ENCODE measurements at regions not wholly inside any gene's neighbourhood (a gene's known extent, or its start where the extent isn't known, plus 50 kb on each side); places are given as distances from the start of the nearest gene placed in this dataset.

GRCh38 chr12:107581619-107582015, 104.0 kb upstream of the PWP1 start:
- WGBS, 10 experiments, result 40 to 96% (median 71%) methylated on average over 1 to 12 of the region's 12 CpGs
- ATAC-seq (replicated peaks in 6 of 8), result peak in 1 of 8 experiments; percentile 24
- Histone ChIP-seq H3K4me1 (replicated peaks in 1 of 2) (peaks cover 0 to 4% of the 10 kb centered on the region in 2 donors), H3K4me3 (peak overlapping the region in 1 of 5 donors; percentile 23), H3K27ac (no peak overlapping the region)
- in situ Hi-C loops (cut with MboI; ENCODE audit: low pct_unique_long_range_greater_than_20kb in 2 of 9, low sequenced_read_pairs in 9 of 9, unreplicated experiment in 9 of 9), result no loop called here

- Histone ChIP-seq H3K27ac (no peak overlapping the region), H3K4me3 (no peak overlapping the region), H3K4me1 (replicated peaks in 1 of 2) (peaks cover 0 to 4% of the 10 kb centered on the region in 2 donors)
- 61 to 94% (median 80%) methylated on average over 1 to 5 of the region's 5 CpGs; no CpG with 5 or more reads in 2 of the 10 experiments for WGBS, 10 experiments
- no peak for ATAC-seq (replicated peaks in 6 of 8)
- in situ Hi-C loops (cut with MboI; ENCODE audit: low pct_unique_long_range_greater_than_20kb in 2 of 9, low sequenced_read_pairs in 9 of 9, unreplicated experiment in 9 of 9), result no loop called here
These were observed 102.0 kb upstream of the PWP1 start for GRCh38 chr12:107583551-107583950.

- in situ Hi-C loops (cut with MboI; ENCODE audit: low pct_unique_long_range_greater_than_20kb in 2 of 9, low sequenced_read_pairs in 9 of 9, unreplicated experiment in 9 of 9), result no loop called here
- WGBS, 10 experiments, result 0% methylated on average over 1 of the region's 2 CpGs; no CpG with 5 or more reads in 9 of the 10 experiments
- H3K4me3 ChIP-seq, result no peak overlapping the region
These were observed 101.0 kb upstream of the PWP1 start for GRCh38 chr12:107584563-107584962.

GRCh38 chr12:107586256-107586970, 99.2 kb upstream of the PWP1 start:
- Histone ChIP-seq H3K27ac (no peak overlapping the region), H3K4me1 (replicated peaks in 1 of 2) (peaks cover 0 to 4% of the 10 kb centered on the region in 2 donors), H3K4me3 (no peak overlapping the region)
- ATAC-seq (replicated peaks in 6 of 8), result no peak
- in situ Hi-C loops (cut with MboI; ENCODE audit: low pct_unique_long_range_greater_than_20kb in 2 of 9, low sequenced_read_pairs in 9 of 9, unreplicated experiment in 9 of 9), result no loop called here
- WGBS, 10 experiments, result 44 to 100% (median 83%) methylated on average over 1 to 8 of the region's 12 CpGs; no CpG with 5 or more reads in 3 of the 10 experiments

More at GRCh38 chr12:107584563-107584962, 101.0 kb upstream of the PWP1 start:
- Histone ChIP-seq H3K27ac (no peak overlapping the region), H3K4me1 (replicated peaks in 1 of 2) (peaks cover 0 to 4% of the 10 kb centered on the region in 2 donors)
- ATAC-seq (replicated peaks in 6 of 8), result peak in 3 of 8 experiments; percentile 28 to 86 (median 42)

GRCh38 chr12:107590413-107590812, 95.2 kb upstream of the PWP1 start:
- H3K4me3 ChIP-seq, result no peak overlapping the region
- WGBS, 10 experiments, result 0 to 100% (median 90%) methylated on average over 1 to 3 of the region's 3 CpGs; no CpG with 5 or more reads in 3 of the 10 experiments
- in situ Hi-C loops (cut with MboI; ENCODE audit: low pct_unique_long_range_greater_than_20kb in 2 of 9, low sequenced_read_pairs in 9 of 9, unreplicated experiment in 9 of 9), result no loop called here
- ATAC-seq (replicated peaks in 6 of 8), result no peak
- H3K27ac ChIP-seq, result no peak overlapping the region
- H3K4me1 ChIP-seq (replicated peaks in 1 of 2), result no peaks in the 10 kb centered on the region

GRCh38 chr12:107590814-107591375, 94.7 kb upstream of the PWP1 start:
- in situ Hi-C loops (cut with MboI; ENCODE audit: low pct_unique_long_range_greater_than_20kb in 2 of 9, low sequenced_read_pairs in 9 of 9, unreplicated experiment in 9 of 9), result no loop called here
- no peak for ATAC-seq (replicated peaks in 6 of 8)
- 9 to 100% (median 89%) methylated on average over 1 to 2 of the region's 2 CpGs; no CpG with 5 or more reads in 1 of the 10 experiments for WGBS, 10 experiments
- no peak overlapping the region for H3K4me3 ChIP-seq
- H3K4me1 ChIP-seq (replicated peaks in 1 of 2), result no peaks in the 10 kb centered on the region
- H3K27ac ChIP-seq, result no peak overlapping the region

GRCh38 chr12:107593713-107594381, 91.8 kb upstream of the PWP1 start:
- Histone ChIP-seq H3K27ac (no peak overlapping the region), H3K4me3 (no peak overlapping the region), H3K4me1 (replicated peaks in 1 of 2) (no peaks in the 10 kb centered on the region)
- peak in 2 of 8 experiments; percentile 29 to 59 for ATAC-seq (replicated peaks in 6 of 8)
- 45 to 100% (median 86%) methylated on average over 2 to 4 of the region's 7 CpGs; no CpG with 5 or more reads in 1 of the 10 experiments for WGBS, 10 experiments
- in situ Hi-C loops (cut with MboI; ENCODE audit: low pct_unique_long_range_greater_than_20kb in 2 of 9, low sequenced_read_pairs in 9 of 9, unreplicated experiment in 9 of 9), result no loop called here

GRCh38 chr12:107594995-107595394, 90.6 kb upstream of the PWP1 start:
- 33 to 100% (median 87%) methylated on average over 1 to 3 of the region's 3 CpGs; no CpG with 5 or more reads in 2 of the 10 experiments for WGBS, 10 experiments
- in situ Hi-C loops (cut with MboI; ENCODE audit: low pct_unique_long_range_greater_than_20kb in 2 of 9, low sequenced_read_pairs in 9 of 9, unreplicated experiment in 9 of 9), result no loop called here
- no peaks in the 10 kb centered on the region for H3K4me1 ChIP-seq (replicated peaks in 1 of 2)
- H3K4me3 ChIP-seq, result no peak overlapping the region
- no peak overlapping the region for H3K27ac ChIP-seq
- ATAC-seq (replicated peaks in 6 of 8), result no peak

GRCh38 chr12:107597695-107598410, 87.7 kb upstream of the PWP1 start:
- 0 to 100% (median 75%) methylated on average over 1 to 2 of the region's 2 CpGs; no CpG with 5 or more reads in 1 of the 10 experiments for WGBS, 10 experiments
- no peak overlapping the region for H3K4me3 ChIP-seq
- in situ Hi-C loops (cut with MboI; ENCODE audit: low pct_unique_long_range_greater_than_20kb in 2 of 9, low sequenced_read_pairs in 9 of 9, unreplicated experiment in 9 of 9), result no loop called here
- H3K27ac ChIP-seq, result no peak overlapping the region
- no peak for ATAC-seq (replicated peaks in 6 of 8)
- no peaks in the 10 kb centered on the region for H3K4me1 ChIP-seq (replicated peaks in 1 of 2)

- ATAC-seq (replicated peaks in 6 of 8), result no peak
- no peaks in the 10 kb centered on the region for H3K4me1 ChIP-seq (replicated peaks in 1 of 2)
- in situ Hi-C loops (cut with MboI; ENCODE audit: low pct_unique_long_range_greater_than_20kb in 2 of 9, low sequenced_read_pairs in 9 of 9, unreplicated experiment in 9 of 9), result no loop called here
- H3K27ac ChIP-seq, result no peak overlapping the region
- 50 to 100% (median 85%) methylated on average over 2 to 3 of the region's 3 CpGs; no CpG with 5 or more reads in 4 of the 10 experiments for WGBS, 10 experiments
- H3K4me3 ChIP-seq, result no peak overlapping the region
These were observed 86.7 kb upstream of the PWP1 start for GRCh38 chr12:107598906-107599305.

- 33 to 100% (median 60%) methylated on average over 1 to 3 of the region's 4 CpGs; no CpG with 5 or more reads in 3 of the 10 experiments for WGBS, 10 experiments
- in situ Hi-C loops (cut with MboI; ENCODE audit: low pct_unique_long_range_greater_than_20kb in 2 of 9, low sequenced_read_pairs in 9 of 9, unreplicated experiment in 9 of 9), result loop anchor here in 7 of 9 experiments (10.0 to 25.0 kb wide), 3 partner anchors 188 to 466 kb away; no protein-coding TSS in a partner anchor
- H3K4me3 ChIP-seq, result no peak overlapping the region
- H3K27ac ChIP-seq, result no peak overlapping the region
- peak in 5 of 8 experiments; percentile 26 to 60 (median 47) for ATAC-seq (replicated peaks in 6 of 8)
- H3K4me1 ChIP-seq (replicated peaks in 1 of 2), result no peaks in the 10 kb centered on the region
These were observed 84.9 kb upstream of the PWP1 start for GRCh38 chr12:107600581-107601144.

GRCh38 chr12:107602446-107602845, 83.2 kb upstream of the PWP1 start:
- in situ Hi-C loops (cut with MboI; ENCODE audit: low pct_unique_long_range_greater_than_20kb in 2 of 9, low sequenced_read_pairs in 9 of 9, unreplicated experiment in 9 of 9), result loop anchor here in 7 of 9 experiments (10.0 to 25.0 kb wide), 3 partner anchors 190 to 468 kb away; no protein-coding TSS in a partner anchor
- no peaks in the 10 kb centered on the region for H3K4me1 ChIP-seq (replicated peaks in 1 of 2)
- H3K27ac ChIP-seq, result no peak overlapping the region
- no peak overlapping the region for H3K4me3 ChIP-seq
- WGBS, 10 experiments, result 80 to 100% (median 91%) methylated on average over 2 to 6 of the region's 9 CpGs; no CpG with 5 or more reads in 3 of the 10 experiments
- no peak for ATAC-seq (replicated peaks in 6 of 8)
